ENCODE measurements at regions not wholly inside any gene's neighbourhood (a gene's known extent, or its start where the extent isn't known, plus 50 kb on each side); places are given as distances from the start of the nearest gene placed in this dataset.
"Not testable (repeated sequence)": the region's sequence is repeated elsewhere in the genome, so short reads cannot be mapped to it uniquely, and the experiment has no call there.

DNA sequence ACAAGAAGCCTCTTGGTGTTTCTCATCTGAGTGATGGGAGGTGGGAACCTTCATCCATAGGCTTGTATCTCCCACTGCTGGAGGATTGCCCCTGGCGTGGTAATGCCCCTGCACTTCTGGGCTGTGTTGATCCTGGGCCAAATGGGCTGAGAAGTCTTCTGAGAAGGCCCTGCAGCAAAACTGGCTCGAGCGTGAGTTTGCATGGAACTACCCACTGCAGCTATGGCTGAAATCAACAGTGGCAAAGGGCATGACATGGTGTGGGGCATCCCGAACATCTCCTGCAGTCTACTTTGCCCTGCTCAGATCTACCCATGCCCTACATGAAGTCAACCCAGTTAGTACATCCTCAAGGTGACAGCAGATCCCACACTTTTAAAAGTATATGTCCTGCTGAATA is 130.6 kb downstream of the NRN1 start:
- no peak overlapping the region for H3K27ac ChIP-seq (ENCODE audit: low read depth, low read length, poor library complexity, severe bottlenecking)
- H2AFZ ChIP-seq (ENCODE audit: low read length): no peak overlapping the region
- H3K4me1 ChIP-seq (ENCODE audit: insufficient read depth, low read length, severe bottlenecking): no peaks in the 10 kb centered on the region
- no peak overlapping the region for H3K4me2 ChIP-seq (ENCODE audit: low read length)
- no peaks in the 10 kb centered on the region for H3K36me3 ChIP-seq (ENCODE audit: insufficient read depth, low read length)
- no peaks in the 10 kb centered on the region for H3K79me2 ChIP-seq (ENCODE audit: insufficient read depth, low read length)
- no peaks in the 10 kb centered on the region for H4K20me1 ChIP-seq (ENCODE audit: insufficient read depth, low read length)
- H3K4me3 ChIP-seq (ENCODE audit: low read depth, low read length, poor library complexity, severe bottlenecking): no peak overlapping the region
- no peaks in the 10 kb centered on the region for H3F3A ChIP-seq (ENCODE audit: insufficient read depth, low read length)
- TF ChIP-seq EZH2 (IDR thresholded peaks at IDR 0.05; ENCODE audit: borderline replicate concordance, low read length): no peak
- TF ChIP-seq, protein P1, sequence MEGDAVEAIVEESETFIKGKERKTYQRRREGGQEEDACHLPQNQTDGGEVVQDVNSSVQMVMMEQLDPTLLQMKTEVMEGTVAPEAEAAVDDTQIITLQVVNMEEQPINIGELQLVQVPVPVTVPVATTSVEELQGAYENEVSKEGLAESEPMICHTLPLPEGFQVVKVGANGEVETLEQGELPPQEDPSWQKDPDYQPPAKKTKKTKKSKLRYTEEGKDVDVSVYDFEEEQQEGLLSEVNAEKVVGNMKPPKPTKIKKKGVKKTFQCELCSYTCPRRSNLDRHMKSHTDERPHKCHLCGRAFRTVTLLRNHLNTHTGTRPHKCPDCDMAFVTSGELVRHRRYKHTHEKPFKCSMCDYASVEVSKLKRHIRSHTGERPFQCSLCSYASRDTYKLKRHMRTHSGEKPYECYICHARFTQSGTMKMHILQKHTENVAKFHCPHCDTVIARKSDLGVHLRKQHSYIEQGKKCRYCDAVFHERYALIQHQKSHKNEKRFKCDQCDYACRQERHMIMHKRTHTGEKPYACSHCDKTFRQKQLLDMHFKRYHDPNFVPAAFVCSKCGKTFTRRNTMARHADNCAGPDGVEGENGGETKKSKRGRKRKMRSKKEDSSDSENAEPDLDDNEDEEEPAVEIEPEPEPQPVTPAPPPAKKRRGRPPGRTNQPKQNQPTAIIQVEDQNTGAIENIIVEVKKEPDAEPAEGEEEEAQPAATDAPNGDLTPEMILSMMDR (IDR thresholded peaks at IDR 0.05; ENCODE audit: low read length): no peak
- H3K27me3 ChIP-seq (ENCODE audit: insufficient read depth, low read length): no peaks in the 10 kb centered on the region
- H3K9me2 ChIP-seq (ENCODE audit: low read depth, low read length): no peaks in the 10 kb centered on the region
- no peak overlapping the region for H3K9ac ChIP-seq (ENCODE audit: low read length)
- H3K9me3 ChIP-seq (ENCODE audit: low read length): peaks cover 9% of the 10 kb centered on the region; the same call in 1 of the 2 replicates

DNA sequence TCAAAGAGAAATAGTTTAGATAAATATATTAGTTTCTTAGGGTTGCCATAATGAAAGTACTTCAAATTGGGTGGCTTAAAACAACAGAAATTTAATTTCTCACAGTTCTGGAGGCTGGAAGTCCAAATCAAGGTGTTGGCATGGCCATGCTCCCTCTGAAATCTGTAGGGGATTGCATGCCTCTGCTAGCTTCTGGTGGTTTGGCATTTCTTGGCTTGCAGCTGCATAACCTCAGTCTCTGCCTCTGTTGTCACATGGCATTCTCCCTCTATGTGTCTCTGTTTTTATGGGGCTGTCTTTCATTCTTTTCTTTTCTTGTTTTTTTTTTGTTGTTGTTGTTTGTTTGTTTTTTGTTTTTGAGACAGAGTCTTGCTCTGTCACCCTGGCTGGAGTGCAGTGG is 132.7 kb downstream of the NRN1 start:
- H3K27ac ChIP-seq (ENCODE audit: low read depth, low read length, poor library complexity, severe bottlenecking); H3K79me2 ChIP-seq (ENCODE audit: insufficient read depth, low read length); H3K36me3 ChIP-seq (ENCODE audit: insufficient read depth, low read length); H3K9ac ChIP-seq (ENCODE audit: low read length); H3K4me2 ChIP-seq (ENCODE audit: low read length); H4K20me1 ChIP-seq (ENCODE audit: insufficient read depth, low read length); H2AFZ ChIP-seq (ENCODE audit: low read length); H3K9me3 ChIP-seq (ENCODE audit: low read length); H3F3A ChIP-seq (ENCODE audit: insufficient read depth, low read length); H3K4me3 ChIP-seq (ENCODE audit: low read depth, low read length, poor library complexity, severe bottlenecking); H3K4me1 ChIP-seq (ENCODE audit: insufficient read depth, low read length, severe bottlenecking); H3K27me3 ChIP-seq (ENCODE audit: insufficient read depth, low read length); H3K9me2 ChIP-seq (ENCODE audit: low read depth, low read length): not testable (repeated sequence)

DNA sequence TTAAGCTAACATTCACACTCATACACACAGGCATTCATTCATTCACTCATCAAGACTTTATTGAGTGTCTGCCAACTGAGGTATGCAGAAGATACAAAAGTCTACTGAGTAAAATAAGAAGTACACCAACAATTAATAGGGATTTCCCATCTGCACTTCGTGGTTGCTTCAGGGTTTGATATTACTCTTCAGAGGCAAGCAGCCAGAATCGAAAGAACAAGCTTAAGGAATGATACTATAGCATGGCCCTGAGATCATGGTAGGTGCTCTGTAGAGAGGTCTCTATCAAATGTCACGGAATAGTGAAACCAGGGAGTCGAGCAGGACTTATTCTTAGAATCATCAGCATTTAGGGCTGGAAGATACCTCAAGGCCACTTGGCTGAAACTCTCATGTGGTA is 135.4 kb downstream of the NRN1 start:
- no peak for TF ChIP-seq EZH2 (IDR thresholded peaks at IDR 0.05; ENCODE audit: borderline replicate concordance, low read length)
- TF ChIP-seq, protein P1 (IDR thresholded peaks at IDR 0.05; ENCODE audit: low read length): no peak
- Histone ChIP-seq H3K4me2 (ENCODE audit: low read length) (no peak overlapping the region), H3K4me3 (ENCODE audit: low read depth, low read length, poor library complexity, severe bottlenecking) (no peak overlapping the region), H2AFZ (ENCODE audit: low read length) (no peak overlapping the region), H3F3A (ENCODE audit: insufficient read depth, low read length) (no peaks in the 10 kb centered on the region), H4K20me1 (ENCODE audit: insufficient read depth, low read length) (no peaks in the 10 kb centered on the region), H3K9me3 (ENCODE audit: low read length) (peaks cover 9% of the 10 kb centered on the region; the same call in 1 of the 2 replicates), H3K36me3 (ENCODE audit: insufficient read depth, low read length) (no peaks in the 10 kb centered on the region), H3K27me3 (ENCODE audit: insufficient read depth, low read length) (no peaks in the 10 kb centered on the region), H3K9ac (ENCODE audit: low read length) (no peak overlapping the region), H3K4me1 (ENCODE audit: insufficient read depth, low read length, severe bottlenecking) (peaks cover 8% of the 10 kb centered on the region), H3K27ac (ENCODE audit: low read depth, low read length, poor library complexity, severe bottlenecking) (no peak overlapping the region), H3K79me2 (ENCODE audit: insufficient read depth, low read length) (no peaks in the 10 kb centered on the region), H3K9me2 (ENCODE audit: low read depth, low read length) (no peaks in the 10 kb centered on the region)

DNA sequence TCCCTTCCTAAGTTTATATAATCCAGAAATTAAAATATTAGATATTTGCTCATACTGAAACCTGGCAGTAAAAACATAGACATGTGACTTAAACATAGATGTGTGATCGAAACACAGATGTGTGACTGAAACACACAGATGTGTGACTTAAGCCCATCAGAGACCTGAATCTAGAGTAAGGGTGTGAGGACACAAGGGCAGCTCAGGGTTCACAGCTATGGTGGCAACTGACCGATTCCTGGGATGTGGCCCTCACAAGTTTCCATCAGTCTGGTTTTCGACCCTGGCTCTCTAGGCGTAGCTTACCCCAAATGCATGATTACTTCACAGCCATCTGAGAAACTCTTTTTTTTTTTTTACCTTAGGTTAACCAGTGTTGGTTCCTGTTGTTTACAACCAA is 137.0 kb downstream of the NRN1 start:
- Histone ChIP-seq H3K27ac (ENCODE audit: low read depth, low read length, poor library complexity, severe bottlenecking) (no peak overlapping the region), H3K9me2 (ENCODE audit: low read depth, low read length) (no peaks in the 10 kb centered on the region), H3K4me3 (ENCODE audit: low read depth, low read length, poor library complexity, severe bottlenecking) (no peak overlapping the region), H3K9me3 (ENCODE audit: low read length) (peaks cover 9% of the 10 kb centered on the region; the same call in 1 of the 2 replicates), H3K79me2 (ENCODE audit: insufficient read depth, low read length) (no peaks in the 10 kb centered on the region), H3K4me2 (ENCODE audit: low read length) (no peak overlapping the region), H4K20me1 (ENCODE audit: insufficient read depth, low read length) (no peaks in the 10 kb centered on the region), H3K9ac (ENCODE audit: low read length) (no peak overlapping the region), H3K36me3 (ENCODE audit: insufficient read depth, low read length) (no peaks in the 10 kb centered on the region), H2AFZ (ENCODE audit: low read length) (no peak overlapping the region), H3F3A (ENCODE audit: insufficient read depth, low read length) (no peaks in the 10 kb centered on the region), H3K27me3 (ENCODE audit: insufficient read depth, low read length) (no peaks in the 10 kb centered on the region), H3K4me1 (ENCODE audit: insufficient read depth, low read length, severe bottlenecking) (peaks cover 16% of the 10 kb centered on the region)
- TF ChIP-seq, protein P1 (IDR thresholded peaks at IDR 0.05; ENCODE audit: low read length): no peak
- no peak for TF ChIP-seq EZH2 (IDR thresholded peaks at IDR 0.05; ENCODE audit: borderline replicate concordance, low read length)

Measured in OCI-LY1 (cell line).